Lung (tissue), 11 donors: ENCODE measurements at regions not wholly inside any gene's neighbourhood (a gene's known extent, or its start where the extent isn't known, plus 50 kb on each side); places are given as distances from the start of the nearest gene placed in this dataset.

Experiments
- ATAC-seq: fragments of 200-7000 bp; cut with Tn5 transposase; one replicate; pipeline ENCODE4 v1.9.1; 2020; ENCODE audit warnings: moderate number of reproducible peaks; ENCODE audit not compliant: insufficient read depth, low FRiP score
- DNase-seq, 3 donors: peaks; one replicate each; pipeline ENCODE4 v3.0.0-alpha.2; 2013 to 2017
- H3K27ac ChIP-seq, 2 donors: one replicate each; pipeline ENCODE4 v1.5.1; 2013; ENCODE audit warnings: mild to moderate bottlenecking in 2 of 2, moderate library complexity in 2 of 2, control low read depth in 1 of 2, inconsistent platforms in 1 of 2, low read depth in 1 of 2, low read length in 1 of 2
- H3K27me3 ChIP-seq, 3 donors: one replicate each; pipeline ENCODE4 v1.5.1; 2013; ENCODE audit warnings: low read length in 2 of 3; ENCODE audit not compliant: control insufficient read depth in 3 of 3, insufficient read depth in 3 of 3
- H3K36me3 ChIP-seq, 4 donors: one replicate each; pipeline ENCODE4 v1.5.1; 2013; ENCODE audit warnings: low read length in 4 of 4, mild to moderate bottlenecking in 1 of 4, moderate library complexity in 1 of 4; ENCODE audit not compliant: control insufficient read depth in 4 of 4, insufficient read depth in 4 of 4
- H3K4me1 ChIP-seq, 5 donors: one replicate each; pipeline ENCODE4 v1.5.1; 2013; ENCODE audit warnings: low read length in 5 of 5, mild to moderate bottlenecking in 2 of 5, moderate library complexity in 1 of 5; ENCODE audit not compliant: control insufficient read depth in 5 of 5, insufficient read depth in 5 of 5
- H3K4me3 ChIP-seq: one replicate; pipeline ENCODE4 v1.5.1; 2013; ENCODE audit warnings: mild to moderate bottlenecking, control low read depth, moderate library complexity
- H3K9ac ChIP-seq, 2 donors: one replicate each; pipeline ENCODE4 v1.5.1; 2013; ENCODE audit warnings: low read length in 2 of 2, control low read depth in 1 of 2; ENCODE audit not compliant: insufficient read depth in 1 of 2
- H3K9me3 ChIP-seq, 4 donors: one replicate each; pipeline ENCODE4 v1.5.1; 2013; ENCODE audit warnings: low read length in 3 of 4, mild to moderate bottlenecking in 1 of 4, moderate library complexity in 1 of 4; ENCODE audit not compliant: control insufficient read depth in 4 of 4, insufficient read depth in 3 of 4
- CTCF ChIP-seq: IDR thresholded peaks from 2 replicates; pipeline ENCODE4 v1.5.1; 2012; ENCODE audit warnings: mild to moderate bottlenecking; ENCODE audit errors: control extremely low read depth, extremely low read depth
- WGBS, 2 donors: extraction: QIAGEN DNeasy Blood & Tissue Kit; methylation state at CpG; one replicate each; pipeline ENCODE4 v1.1.7; 2013; 5-methylcytosine and 5-hydroxymethylcytosine counted together
- donor health status: control.
- donor health status: control.
- donor health status: Bipolar disorder and iron deficiency.
- donor health status: healthy.
- donor health status: DM: yes; HTN: yes; CAD: no.

- ATAC-seq (no peak), DNase-seq (no peak)
- Histone ChIP-seq H3K4me3 (no peak overlapping the region), H3K36me3 (no peaks in the 10 kb centered on the region), H3K9ac (no peak overlapping the region), H3K27me3 (no peaks in the 10 kb centered on the region), H3K27ac (no peak overlapping the region), H3K9me3 (no peaks in the 10 kb centered on the region), H3K4me1 (peaks cover 0 to 9% (median 0%) of the 10 kb centered on the region in 5 donors)
- no peak for TF ChIP-seq CTCF
- 83 to 84% methylated on average over 1 of the region's 1 CpG for WGBS, 2 donors
Measured at GRCh38 chr10:108582888-108583287, 1340.4 kb downstream of the XPNPEP1 start.

- DNase-seq (no peak), ATAC-seq (peak; percentile 41)
- Histone ChIP-seq H3K27me3 (no peaks in the 10 kb centered on the region), H3K4me1 (peaks cover 0 to 9% (median 0%) of the 10 kb centered on the region in 5 donors), H3K9ac (no peak overlapping the region), H3K27ac (no peak overlapping the region), H3K9me3 (no peaks in the 10 kb centered on the region), H3K4me3 (no peak overlapping the region), H3K36me3 (no peaks in the 10 kb centered on the region)
- no peak for TF ChIP-seq CTCF
- 68 to 77% methylated on average over 3 of the region's 3 CpGs for WGBS, 2 donors
Measured at GRCh38 chr10:108582387-108582786, 1340.9 kb downstream of the XPNPEP1 start.

- Histone ChIP-seq H3K27me3 (no peaks in the 10 kb centered on the region), H3K4me1 (peaks cover 0 to 9% (median 0%) of the 10 kb centered on the region in 5 donors), H3K4me3 (no peak overlapping the region), H3K9ac (no peak overlapping the region), H3K9me3 (no peaks in the 10 kb centered on the region), H3K36me3 (no peaks in the 10 kb centered on the region), H3K27ac (no peak overlapping the region)
- ATAC-seq (no peak), DNase-seq (no peak)
- WGBS, 2 donors, result 93 to 96% methylated on average over 1 of the region's 1 CpG
- TF ChIP-seq CTCF, result no peak
Measured at GRCh38 chr10:108578258-108578657, 1345.1 kb downstream of the XPNPEP1 start.

DNA sequence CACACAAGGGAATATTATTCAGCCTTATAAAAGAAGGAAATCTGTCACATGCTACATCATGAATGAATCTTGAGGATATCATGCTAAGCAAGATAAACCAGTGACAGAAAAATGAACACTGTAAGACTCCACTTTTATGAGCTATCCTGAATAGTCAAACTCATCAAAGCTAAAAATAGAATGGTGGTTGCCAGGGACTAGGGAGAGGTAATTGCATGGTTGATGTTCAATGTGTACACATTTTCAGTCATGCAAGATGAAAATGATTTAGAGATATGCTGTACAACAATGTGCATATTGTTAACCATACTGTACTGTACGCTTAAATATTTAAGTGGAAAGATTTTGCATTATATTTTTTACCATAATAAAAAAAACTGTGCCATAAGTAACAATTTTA lies 1349.1 kb downstream of the XPNPEP1 start:
- 84 to 92% methylated on average over 1 of the region's 1 CpG for WGBS, 2 donors
- ATAC-seq (no peak), DNase-seq (no peak)
- no peaks in the 10 kb centered on the region for H3K36me3 ChIP-seq
- no peak overlapping the region for H3K9ac ChIP-seq
- H3K4me1 ChIP-seq, result no peaks in the 10 kb centered on the region
- H3K27ac ChIP-seq, result no peak overlapping the region
- no peaks in the 10 kb centered on the region for H3K9me3 ChIP-seq
- H3K4me3 ChIP-seq, result no peak overlapping the region
- no peak for TF ChIP-seq CTCF
- H3K27me3 ChIP-seq, result no peaks in the 10 kb centered on the region
